ENCODE measurements at regions not wholly inside any gene's neighbourhood (a gene's known extent, or its start where the extent isn't known, plus 50 kb on each side); places are given as distances from the start of the nearest gene placed in this dataset.
"Not testable (repeated sequence)": the region's sequence is repeated elsewhere in the genome, so short reads cannot be mapped to it uniquely, and the experiment has no call there.

- no peak for DNase-seq
These were observed 54.4 kb upstream of the JAK1 start for GRCh38 chr1:65020774-65021173.

GRCh38 chr1:65021795-65022194 is 55.4 kb upstream of the JAK1 start:
- no peak for DNase-seq

- DNase-seq: no peak
These were observed 55.9 kb upstream of the JAK1 start for GRCh38 chr1:65022216-65022615.

DNA sequence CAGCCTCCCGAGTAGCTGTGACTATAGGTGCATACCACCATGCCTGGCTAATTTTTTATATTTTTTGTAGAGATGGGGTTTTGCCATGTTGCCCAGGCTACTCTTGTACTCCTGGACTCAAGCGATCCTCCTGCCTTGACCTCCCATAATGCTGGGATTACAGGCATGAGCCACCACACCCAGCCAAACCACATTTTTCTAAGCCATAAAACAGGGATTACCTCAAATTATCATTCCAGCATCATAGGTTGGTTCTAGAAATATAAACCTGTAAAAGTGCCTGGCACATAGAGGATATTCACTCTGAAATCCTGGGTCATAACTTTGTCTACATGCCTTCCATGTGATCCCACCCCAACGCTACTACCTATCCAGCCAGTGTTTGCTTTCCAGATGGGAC is 59.4 kb upstream of the JAK1 start:
- no peak for DNase-seq

DNA sequence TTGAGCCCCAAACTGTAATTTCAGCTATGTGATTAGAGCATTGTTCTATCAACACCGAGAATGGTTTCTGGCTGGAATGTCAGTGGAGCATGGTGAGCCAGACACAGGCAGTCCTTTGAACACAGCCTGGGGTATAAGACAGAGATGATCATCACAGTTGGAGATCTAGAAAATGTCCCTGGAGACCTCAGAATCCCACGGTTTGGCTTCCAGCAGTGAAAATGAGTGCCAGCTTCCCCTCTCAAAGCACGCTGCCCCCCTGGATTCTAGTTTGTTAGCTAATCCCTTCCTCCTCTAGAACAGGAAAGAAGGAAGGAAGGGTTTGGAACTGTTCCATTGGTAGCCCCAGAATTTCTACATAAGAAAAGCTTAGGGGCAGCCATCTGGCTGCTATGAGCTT is 59.9 kb upstream of the JAK1 start:
- DNase-seq: no peak

- DNase-seq: no peak
These were observed 61.5 kb upstream of the JAK1 start for GRCh38 chr1:65027666-65028358.

DNA sequence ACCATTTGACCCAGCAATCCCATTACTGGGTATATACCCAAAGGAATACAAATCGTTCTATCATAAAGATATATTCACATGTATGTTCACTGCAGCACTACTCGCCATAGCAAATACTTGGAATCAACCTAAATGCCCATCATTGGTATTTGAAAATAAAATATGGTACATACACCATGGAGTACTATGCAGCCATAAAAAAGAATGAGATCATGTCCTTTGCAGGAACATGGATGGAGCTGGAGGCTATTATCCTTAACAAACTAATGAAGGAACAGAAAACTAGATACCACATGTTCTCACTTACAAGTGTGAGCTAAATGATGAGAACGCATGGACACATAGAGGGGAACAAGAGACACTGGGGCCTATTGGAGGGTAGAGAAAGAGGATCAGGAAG is 63.1 kb upstream of the JAK1 start:
- DNase-seq: not testable (repeated sequence)

- not testable (repeated sequence) for DNase-seq
These were observed 68.5 kb upstream of the JAK1 start for GRCh38 chr1:65034879-65035278.

DNA sequence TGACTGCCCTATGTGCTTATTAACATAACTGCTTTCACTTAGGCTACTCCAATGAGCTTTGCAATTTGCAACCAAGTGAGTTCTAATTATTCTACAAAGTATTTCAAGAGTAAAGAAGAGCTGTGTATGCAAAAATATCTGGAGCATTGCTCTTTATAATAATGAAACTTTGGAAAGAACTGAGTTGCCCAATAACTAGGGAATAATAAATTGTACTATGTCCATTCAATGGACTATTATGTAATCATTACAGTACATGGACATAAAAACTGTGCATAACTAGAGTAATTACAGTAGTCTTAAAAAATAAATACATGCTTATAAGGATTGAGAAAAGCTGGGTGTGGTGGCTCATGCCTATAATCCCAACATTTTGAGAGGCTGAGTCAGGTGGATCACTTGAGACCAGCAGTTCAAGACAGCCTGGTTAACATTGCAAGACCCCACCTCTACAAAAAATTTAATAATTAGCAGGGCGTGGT is 70.3 kb upstream of the JAK1 start:
- no peak for DNase-seq

GRCh38 chr1:65039066-65039465 is 72.7 kb upstream of the JAK1 start:
- no peak for DNase-seq

- no peak for DNase-seq
These were observed 73.2 kb upstream of the JAK1 start for GRCh38 chr1:65039508-65039907.

- no peak for DNase-seq
These were observed 76.1 kb upstream of the JAK1 start for GRCh38 chr1:65042467-65042866.

DNA sequence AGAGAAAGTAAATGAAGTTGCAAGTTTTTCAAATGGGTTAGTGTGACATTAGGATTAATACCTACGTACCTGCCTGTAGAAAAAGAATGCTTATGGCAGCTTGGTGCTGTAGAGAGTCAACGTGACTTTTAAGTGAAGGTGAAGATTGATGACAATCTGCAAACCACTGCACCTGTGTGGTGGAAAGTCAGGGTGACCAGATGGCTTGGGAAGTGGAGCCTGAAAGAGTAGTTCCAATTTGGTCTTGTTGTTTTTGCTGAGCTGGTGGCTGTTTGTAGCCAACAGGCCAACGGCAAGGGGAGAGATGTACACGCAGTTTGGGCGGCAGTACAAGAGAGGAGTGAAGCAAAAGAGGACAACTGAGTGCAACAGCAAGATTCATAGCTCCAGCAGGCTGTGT is 78.1 kb upstream of the JAK1 start:
- DNase-seq: no peak

DNA sequence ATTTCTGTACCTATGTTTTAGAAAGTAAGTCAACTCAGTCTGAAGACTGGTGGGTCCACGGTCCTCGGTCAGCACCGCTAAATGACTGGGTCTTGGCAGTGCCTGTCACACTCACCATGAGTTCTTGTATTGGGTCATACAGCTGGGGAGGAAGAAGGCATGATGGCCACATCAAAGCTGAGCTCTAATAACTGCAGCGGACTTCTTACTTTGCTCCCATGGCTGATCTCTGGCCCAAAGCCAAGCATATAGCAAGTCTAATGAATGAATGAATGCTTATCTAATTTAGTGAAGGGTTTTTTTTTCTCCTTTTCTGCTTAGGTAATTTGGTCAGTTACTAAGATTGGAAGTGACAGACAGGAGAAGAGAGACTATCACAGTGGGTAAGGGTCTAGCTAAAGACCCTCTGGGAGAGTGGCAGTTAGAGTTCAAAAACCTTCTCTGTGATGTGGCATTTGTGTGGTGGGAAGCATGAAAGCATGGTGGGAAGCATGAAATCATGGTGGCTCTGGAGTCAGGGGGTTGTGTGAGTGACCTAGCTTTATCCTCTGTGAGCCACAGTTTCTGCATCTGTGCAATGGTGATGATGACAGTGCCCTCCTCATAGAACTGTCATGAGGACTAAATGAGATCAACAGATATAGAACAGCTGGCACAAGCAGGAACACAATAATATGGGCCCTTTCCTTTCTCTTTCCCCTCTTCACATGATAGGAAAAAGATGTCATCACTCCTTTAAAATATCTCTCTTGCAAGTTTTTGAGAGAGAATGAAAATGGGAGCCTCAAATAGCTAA is 78.9 kb upstream of the JAK1 start:
- no peak for DNase-seq

- no peak for DNase-seq
These were observed 82.0 kb upstream of the JAK1 start for GRCh38 chr1:65048335-65048734.

- DNase-seq: no peak
These were observed 83.8 kb upstream of the JAK1 start for GRCh38 chr1:65049941-65050713.

DNA sequence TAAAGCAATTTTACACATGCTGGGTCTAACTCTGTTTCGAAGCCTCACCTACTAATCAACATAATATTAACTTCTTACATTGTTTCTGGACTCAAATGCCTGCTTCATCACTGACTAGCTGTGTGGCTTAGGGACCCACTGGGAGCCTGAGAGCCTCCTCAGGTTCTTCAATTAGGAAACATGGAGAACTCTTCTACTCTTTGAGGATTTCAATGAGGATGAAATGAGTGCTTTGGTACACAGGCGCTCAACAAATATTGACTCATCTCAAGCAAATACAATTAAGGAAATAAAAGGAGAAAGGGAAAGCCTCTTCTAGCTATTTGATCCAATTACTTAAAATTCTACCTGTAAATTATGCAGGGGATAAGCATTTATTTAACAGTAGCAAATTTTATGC is 84.4 kb upstream of the JAK1 start:
- no peak for DNase-seq

- DNase-seq: no peak
These were observed 88.1 kb upstream of the JAK1 start for GRCh38 chr1:65054481-65054880.

DNA sequence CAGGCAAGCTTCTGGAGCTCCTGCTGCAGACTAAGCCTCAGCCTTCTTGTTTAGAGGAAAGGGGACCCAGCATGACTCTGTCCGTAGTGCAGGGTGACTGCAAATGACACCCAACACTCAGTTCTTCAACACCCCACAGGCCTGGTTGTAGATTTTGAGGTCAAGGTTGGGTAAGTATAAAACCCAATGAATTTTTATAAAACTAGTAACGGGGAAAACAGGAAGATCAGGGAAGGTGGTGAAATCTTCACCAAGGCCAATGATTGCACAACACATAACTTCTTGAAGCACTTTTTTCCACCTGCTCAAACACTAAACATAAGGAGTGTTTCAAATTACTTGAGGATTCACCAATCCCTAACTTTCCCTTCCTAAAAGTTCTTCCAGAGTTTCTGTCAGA is 89.4 kb upstream of the JAK1 start:
- no peak for DNase-seq

DNA sequence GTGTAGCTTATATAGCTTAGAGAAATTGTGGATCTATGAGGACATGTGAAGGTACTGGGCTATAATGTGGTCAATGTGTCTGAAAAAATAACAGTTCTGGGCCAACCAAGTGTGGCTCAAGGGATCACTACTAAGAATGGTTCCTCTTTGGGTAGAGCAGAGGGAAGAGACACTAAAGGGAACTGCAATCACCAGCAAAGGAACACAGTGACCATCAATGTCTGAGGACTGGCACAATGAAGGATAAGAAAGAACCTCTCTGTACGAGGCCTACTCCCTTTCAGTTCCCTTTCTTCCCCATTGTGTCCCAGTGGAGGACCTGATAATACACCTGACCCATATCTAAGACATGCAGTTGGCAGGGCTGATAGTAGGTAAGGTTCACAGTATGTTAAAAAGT is 89.9 kb upstream of the JAK1 start:
- DNase-seq: no peak

DNA sequence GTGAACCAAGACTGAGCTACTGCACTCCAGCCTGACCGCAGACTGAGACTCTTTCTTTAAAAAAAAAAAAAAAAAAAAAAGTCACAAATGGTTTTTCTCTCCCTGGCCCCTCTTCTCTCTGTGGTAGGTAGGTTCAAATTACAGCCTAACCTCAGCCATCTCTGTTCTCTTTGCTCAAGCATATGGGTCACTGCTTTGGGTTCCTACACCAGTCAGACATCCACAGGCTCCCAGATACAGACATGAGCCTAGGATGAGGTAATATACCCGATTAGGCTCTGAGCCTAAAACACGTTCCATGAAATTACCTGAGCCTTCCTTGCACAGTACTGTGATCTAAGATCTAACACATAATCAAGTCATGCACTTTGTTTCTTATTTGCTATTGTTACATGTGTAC is 90.5 kb upstream of the JAK1 start:
- DNase-seq: no peak

DNA sequence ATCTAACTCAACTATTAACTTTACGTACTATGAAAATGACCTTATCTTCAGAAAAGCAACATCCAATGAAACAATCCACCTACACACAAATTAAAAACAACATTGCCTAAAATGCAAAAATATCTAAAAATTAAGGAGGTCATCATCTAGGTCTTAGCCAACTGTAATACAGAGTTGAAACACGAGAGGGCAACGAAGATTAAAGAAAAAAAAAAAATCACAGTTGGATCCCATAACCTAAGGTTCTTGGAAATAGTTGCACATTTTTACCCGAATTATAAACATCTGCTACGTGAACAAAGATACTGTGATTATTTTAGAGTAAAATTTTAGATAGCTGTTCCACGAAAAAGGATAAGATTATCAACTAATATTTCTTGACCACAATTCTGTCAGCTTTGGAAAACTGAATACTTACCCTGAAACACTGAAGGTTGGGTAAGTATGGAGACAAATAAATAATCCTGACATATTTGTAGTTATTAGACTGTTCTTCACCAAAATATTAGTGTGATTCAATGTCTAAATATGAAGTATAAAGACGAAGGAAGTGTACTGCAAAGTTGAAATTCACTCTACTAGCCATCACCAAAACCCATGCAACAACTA is 88.0 kb upstream of the AK4 start:
- no peak for DNase-seq

GRCh38 chr1:65062339-65062738 is 85.7 kb upstream of the AK4 start:
- no peak for DNase-seq

All from activated CD4-positive, alpha-beta T cell treated with anti-CD3 and anti-CD28 coated beads, Interleukin-2, amount 50 U/mL, for 4 hours (primary cell).